ENCODE measurements at regions not wholly inside any gene's neighbourhood (a gene's known extent, or its start where the extent isn't known, plus 50 kb on each side); places are given as distances from the start of the nearest gene placed in this dataset.

DNA sequence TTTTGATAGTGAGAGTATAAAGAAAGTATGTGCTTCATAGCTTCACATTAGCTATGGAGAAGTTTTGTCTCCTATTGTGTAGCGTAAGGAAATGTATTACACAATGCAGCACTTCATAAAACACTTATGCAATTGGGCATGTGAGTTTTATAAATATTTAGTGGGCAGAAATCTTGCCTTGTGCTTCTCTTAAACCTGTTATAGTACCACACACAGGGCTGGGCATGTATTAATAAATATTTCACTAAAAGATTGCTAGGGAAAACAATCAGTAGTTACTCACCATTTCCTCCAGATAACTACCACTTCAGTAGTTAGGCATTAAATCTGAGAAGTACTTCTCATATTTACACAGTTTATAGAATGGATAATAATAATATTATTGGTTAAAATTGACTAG, 1080.8 kb upstream of the PIK3C3 start:
- no peaks in the 10 kb centered on the region for H3K4me1 ChIP-seq (ENCODE audit: control insufficient read depth, insufficient read depth, low read length)
- H3K27me3 ChIP-seq (ENCODE audit: control insufficient read depth in 1 of 2, insufficient read depth in 2 of 2, low read length in 2 of 2): no peaks in the 10 kb centered on the region

GRCh38 chr18:40868110-40868858, 1086.8 kb upstream of the PIK3C3 start:
- H3K4me3 ChIP-seq (ENCODE audit: low read length in 2 of 2): no peak overlapping the region
- no peak overlapping the region for H3K9ac ChIP-seq (ENCODE audit: low read length in 2 of 2)
- no peaks in the 10 kb centered on the region for H3K27me3 ChIP-seq (ENCODE audit: control insufficient read depth in 1 of 2, insufficient read depth in 2 of 2, low read length in 2 of 2)
- no peaks in the 10 kb centered on the region for H3K36me3 ChIP-seq (ENCODE audit: control insufficient read depth in 2 of 2, insufficient read depth in 2 of 2, low read length in 2 of 2)
- H3K4me1 ChIP-seq (ENCODE audit: control insufficient read depth, insufficient read depth, low read length): no peaks in the 10 kb centered on the region
- H3K9me3 ChIP-seq (ENCODE audit: control insufficient read depth in 2 of 2, low read length in 2 of 2): no peaks in the 10 kb centered on the region
- no peak overlapping the region for H3K27ac ChIP-seq (ENCODE audit: low read length)

More for the DNA sequence above, 1080.8 kb upstream of the PIK3C3 start:
- H3K36me3 ChIP-seq (ENCODE audit: control insufficient read depth in 2 of 2, insufficient read depth in 2 of 2, low read length in 2 of 2): no peaks in the 10 kb centered on the region
- no peaks in the 10 kb centered on the region for H3K9me3 ChIP-seq (ENCODE audit: control insufficient read depth in 2 of 2, low read length in 2 of 2)
- H3K4me3 ChIP-seq (ENCODE audit: low read length in 2 of 2): no peak overlapping the region
- no peak overlapping the region for H3K27ac ChIP-seq (ENCODE audit: low read length)
- no peak overlapping the region for H3K9ac ChIP-seq (ENCODE audit: low read length in 2 of 2)

DNA sequence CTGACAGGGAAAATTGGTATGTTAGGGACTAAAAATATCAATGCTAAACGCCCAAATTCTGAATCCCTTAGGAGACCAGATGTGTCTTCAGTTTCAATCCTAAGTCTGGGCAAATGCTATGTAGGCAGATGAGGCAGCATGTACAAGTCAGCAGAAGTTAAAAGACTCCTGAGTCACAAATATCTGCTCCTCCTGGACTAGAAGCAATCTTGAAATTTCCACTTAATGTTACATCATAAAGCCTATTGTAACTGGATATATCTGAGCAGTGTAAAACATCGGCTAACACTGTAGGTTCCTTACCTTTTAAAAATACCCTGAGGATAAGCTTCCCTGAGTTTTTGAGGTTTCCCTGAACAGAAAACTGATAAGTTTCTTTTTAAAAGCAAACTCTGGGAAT, 1087.6 kb upstream of the PIK3C3 start:
- Histone ChIP-seq H3K36me3 (ENCODE audit: control insufficient read depth in 2 of 2, insufficient read depth in 2 of 2, low read length in 2 of 2) (no peaks in the 10 kb centered on the region), H3K27me3 (ENCODE audit: control insufficient read depth in 1 of 2, insufficient read depth in 2 of 2, low read length in 2 of 2) (no peaks in the 10 kb centered on the region), H3K27ac (ENCODE audit: low read length) (no peak overlapping the region), H3K9ac (ENCODE audit: low read length in 2 of 2) (no peak overlapping the region), H3K4me3 (ENCODE audit: low read length in 2 of 2) (no peak overlapping the region), H3K9me3 (ENCODE audit: control insufficient read depth in 2 of 2, low read length in 2 of 2) (no peaks in the 10 kb centered on the region), H3K4me1 (ENCODE audit: control insufficient read depth, insufficient read depth, low read length) (no peaks in the 10 kb centered on the region)

- Histone ChIP-seq H3K27me3 (ENCODE audit: control insufficient read depth in 1 of 2, insufficient read depth in 2 of 2, low read length in 2 of 2) (no peaks in the 10 kb centered on the region), H3K36me3 (ENCODE audit: control insufficient read depth in 2 of 2, insufficient read depth in 2 of 2, low read length in 2 of 2) (no peaks in the 10 kb centered on the region)
These were observed 1088.1 kb upstream of the PIK3C3 start for GRCh38 chr18:40866968-40867367.

DNA sequence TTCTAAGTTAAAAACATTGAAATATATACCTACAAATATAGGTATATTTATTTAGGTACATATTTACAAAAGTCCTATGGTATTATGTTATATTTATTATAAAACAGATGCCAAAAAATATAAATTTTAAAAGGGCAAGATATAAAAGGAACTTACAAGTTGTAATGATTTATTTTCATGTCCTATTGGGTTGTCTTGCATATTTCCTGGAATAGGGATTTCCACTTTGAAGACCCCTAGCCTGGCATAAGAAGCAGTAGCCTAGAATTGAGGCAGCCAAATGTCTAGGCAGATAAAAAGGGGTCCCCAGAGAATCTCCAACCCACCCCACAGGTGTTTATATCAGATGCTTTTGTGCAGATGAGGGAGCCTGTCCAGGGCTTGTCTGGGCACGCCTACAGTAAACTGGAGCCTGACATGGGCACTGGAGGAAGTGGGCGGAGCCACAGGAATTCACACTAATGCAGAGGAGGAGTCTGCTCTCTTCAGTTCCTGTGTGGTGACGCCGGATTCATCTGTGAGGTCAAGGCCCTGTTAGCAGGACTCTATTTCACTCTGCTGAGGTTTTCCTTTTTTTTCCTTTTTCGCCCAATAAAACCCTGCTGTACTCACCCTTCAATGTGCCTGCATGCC, 1088.9 kb upstream of the PIK3C3 start:
- H3K27ac ChIP-seq (ENCODE audit: low read length): no peak overlapping the region

More at GRCh38 chr18:40866968-40867367, 1088.1 kb upstream of the PIK3C3 start:
- Histone ChIP-seq H3K4me3 (ENCODE audit: low read length in 2 of 2) (no peak overlapping the region), H3K9me3 (ENCODE audit: control insufficient read depth in 2 of 2, low read length in 2 of 2) (no peaks in the 10 kb centered on the region), H3K9ac (ENCODE audit: low read length in 2 of 2) (no peak overlapping the region), H3K4me1 (ENCODE audit: control insufficient read depth, insufficient read depth, low read length) (no peaks in the 10 kb centered on the region), H3K27ac (ENCODE audit: low read length) (no peak overlapping the region)

GRCh38 chr18:40864846-40865245, 1090.2 kb upstream of the PIK3C3 start:
- H3K36me3 ChIP-seq (ENCODE audit: control insufficient read depth in 2 of 2, insufficient read depth in 2 of 2, low read length in 2 of 2): no peaks in the 10 kb centered on the region
- no peaks in the 10 kb centered on the region for H3K27me3 ChIP-seq (ENCODE audit: control insufficient read depth in 1 of 2, insufficient read depth in 2 of 2, low read length in 2 of 2)
- H3K27ac ChIP-seq (ENCODE audit: low read length): no peak overlapping the region
- H3K4me1 ChIP-seq (ENCODE audit: control insufficient read depth, insufficient read depth, low read length): no peaks in the 10 kb centered on the region
- no peak overlapping the region for H3K9ac ChIP-seq (ENCODE audit: low read length in 2 of 2)
- no peaks in the 10 kb centered on the region for H3K9me3 ChIP-seq (ENCODE audit: control insufficient read depth in 2 of 2, low read length in 2 of 2)
- no peak overlapping the region for H3K4me3 ChIP-seq (ENCODE audit: low read length in 2 of 2)

More for the DNA sequence above, 1088.9 kb upstream of the PIK3C3 start:
- no peaks in the 10 kb centered on the region for H3K36me3 ChIP-seq (ENCODE audit: control insufficient read depth in 2 of 2, insufficient read depth in 2 of 2, low read length in 2 of 2)
- H3K4me1 ChIP-seq (ENCODE audit: control insufficient read depth, insufficient read depth, low read length): no peaks in the 10 kb centered on the region
- no peak overlapping the region for H3K9ac ChIP-seq (ENCODE audit: low read length in 2 of 2)
- no peaks in the 10 kb centered on the region for H3K9me3 ChIP-seq (ENCODE audit: control insufficient read depth in 2 of 2, low read length in 2 of 2)
- H3K4me3 ChIP-seq (ENCODE audit: low read length in 2 of 2): no peak overlapping the region
- H3K27me3 ChIP-seq (ENCODE audit: control insufficient read depth in 1 of 2, insufficient read depth in 2 of 2, low read length in 2 of 2): no peaks in the 10 kb centered on the region

DNA sequence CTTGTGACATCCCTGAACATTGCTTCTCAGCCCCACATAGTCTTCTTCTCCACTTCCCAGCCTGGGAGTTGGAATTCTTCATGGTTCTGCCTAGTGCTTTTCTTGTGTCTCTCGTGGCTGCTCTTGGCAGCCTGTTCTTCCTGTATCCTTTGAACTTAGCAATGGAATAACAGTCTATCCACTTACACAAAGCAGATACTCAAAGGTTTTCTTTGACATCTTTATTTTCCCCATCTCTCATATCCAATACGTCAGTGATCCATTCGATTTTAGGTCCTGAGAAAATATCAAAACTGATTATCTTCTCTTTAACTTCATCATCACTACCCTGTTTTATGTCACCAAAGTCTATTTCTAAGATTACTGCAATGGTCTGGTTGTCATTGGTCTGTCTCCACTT, 1091.2 kb upstream of the PIK3C3 start:
- Histone ChIP-seq H3K4me3 (ENCODE audit: low read length in 2 of 2) (no peak overlapping the region), H3K27ac (ENCODE audit: low read length) (no peak overlapping the region), H3K27me3 (ENCODE audit: control insufficient read depth in 1 of 2, insufficient read depth in 2 of 2, low read length in 2 of 2) (no peaks in the 10 kb centered on the region), H3K4me1 (ENCODE audit: control insufficient read depth, insufficient read depth, low read length) (no peaks in the 10 kb centered on the region), H3K9ac (ENCODE audit: low read length in 2 of 2) (no peak overlapping the region), H3K36me3 (ENCODE audit: control insufficient read depth in 2 of 2, insufficient read depth in 2 of 2, low read length in 2 of 2) (no peaks in the 10 kb centered on the region), H3K9me3 (ENCODE audit: control insufficient read depth in 2 of 2, low read length in 2 of 2) (no peaks in the 10 kb centered on the region)

- no peak overlapping the region for H3K4me3 ChIP-seq (ENCODE audit: low read length in 2 of 2)
- H3K9ac ChIP-seq (ENCODE audit: low read length in 2 of 2): no peak overlapping the region
- no peaks in the 10 kb centered on the region for H3K36me3 ChIP-seq (ENCODE audit: control insufficient read depth in 2 of 2, insufficient read depth in 2 of 2, low read length in 2 of 2)
- H3K27ac ChIP-seq (ENCODE audit: low read length): no peak overlapping the region
- no peaks in the 10 kb centered on the region for H3K27me3 ChIP-seq (ENCODE audit: control insufficient read depth in 1 of 2, insufficient read depth in 2 of 2, low read length in 2 of 2)
- no peaks in the 10 kb centered on the region for H3K4me1 ChIP-seq (ENCODE audit: control insufficient read depth, insufficient read depth, low read length)
- H3K9me3 ChIP-seq (ENCODE audit: control insufficient read depth in 2 of 2, low read length in 2 of 2): no peaks in the 10 kb centered on the region
These were observed 1094.8 kb upstream of the PIK3C3 start for GRCh38 chr18:40860189-40860588.

GRCh38 chr18:40855661-40856060, 1099.4 kb upstream of the PIK3C3 start:
- no peak overlapping the region for H3K27ac ChIP-seq (ENCODE audit: low read length)

GRCh38 chr18:40852406-40852805, 1102.6 kb upstream of the PIK3C3 start:
- H3K27ac ChIP-seq (ENCODE audit: low read length): no peak overlapping the region
- H3K36me3 ChIP-seq (ENCODE audit: control insufficient read depth in 2 of 2, insufficient read depth in 2 of 2, low read length in 2 of 2): no peaks in the 10 kb centered on the region
- H3K27me3 ChIP-seq (ENCODE audit: control insufficient read depth in 1 of 2, insufficient read depth in 2 of 2, low read length in 2 of 2): no peaks in the 10 kb centered on the region
- H3K9me3 ChIP-seq (ENCODE audit: control insufficient read depth in 2 of 2, low read length in 2 of 2): no peaks in the 10 kb centered on the region
- H3K4me3 ChIP-seq (ENCODE audit: low read length in 2 of 2): no peak overlapping the region
- H3K4me1 ChIP-seq (ENCODE audit: control insufficient read depth, insufficient read depth, low read length): no peaks in the 10 kb centered on the region
- H3K9ac ChIP-seq (ENCODE audit: low read length in 2 of 2): no peak overlapping the region

More at GRCh38 chr18:40855661-40856060, 1099.4 kb upstream of the PIK3C3 start:
- Histone ChIP-seq H3K9ac (ENCODE audit: low read length in 2 of 2) (no peak overlapping the region), H3K9me3 (ENCODE audit: control insufficient read depth in 2 of 2, low read length in 2 of 2) (no peaks in the 10 kb centered on the region), H3K36me3 (ENCODE audit: control insufficient read depth in 2 of 2, insufficient read depth in 2 of 2, low read length in 2 of 2) (no peaks in the 10 kb centered on the region), H3K27me3 (ENCODE audit: control insufficient read depth in 1 of 2, insufficient read depth in 2 of 2, low read length in 2 of 2) (no peaks in the 10 kb centered on the region), H3K4me3 (ENCODE audit: low read length in 2 of 2) (no peak overlapping the region), H3K4me1 (ENCODE audit: control insufficient read depth, insufficient read depth, low read length) (no peaks in the 10 kb centered on the region)

DNA sequence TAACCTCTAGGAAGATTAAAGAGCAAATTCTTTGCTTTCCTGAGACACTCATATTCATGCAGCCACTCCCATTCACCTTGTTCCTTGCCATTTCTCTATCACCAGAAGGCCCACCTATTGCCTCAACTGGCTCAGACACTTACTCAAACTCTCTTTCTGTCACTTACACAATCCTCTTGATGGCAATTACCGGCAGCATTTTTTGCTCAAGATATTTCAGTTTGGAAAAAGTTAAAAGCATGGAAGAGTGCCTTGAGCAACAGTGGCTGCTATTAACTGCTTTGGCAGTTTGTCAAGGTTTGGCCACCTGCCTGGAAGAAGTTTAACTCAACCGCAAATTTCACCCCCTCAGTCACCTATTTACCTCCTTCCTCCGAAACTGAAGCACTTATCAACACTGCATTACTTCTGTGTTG, 1104.0 kb upstream of the PIK3C3 start:
- Histone ChIP-seq H3K27me3 (ENCODE audit: control insufficient read depth in 1 of 2, insufficient read depth in 2 of 2, low read length in 2 of 2) (no peaks in the 10 kb centered on the region), H3K36me3 (ENCODE audit: control insufficient read depth in 2 of 2, insufficient read depth in 2 of 2, low read length in 2 of 2) (no peaks in the 10 kb centered on the region), H3K4me1 (ENCODE audit: control insufficient read depth, insufficient read depth, low read length) (no peaks in the 10 kb centered on the region), H3K27ac (ENCODE audit: low read length) (no peak overlapping the region), H3K9ac (ENCODE audit: low read length in 2 of 2) (no peak overlapping the region), H3K9me3 (ENCODE audit: control insufficient read depth in 2 of 2, low read length in 2 of 2) (no peaks in the 10 kb centered on the region), H3K4me3 (ENCODE audit: low read length in 2 of 2) (no peak overlapping the region)

All from stomach smooth muscle (tissue), 2 donors.